SK-N-SH (cell line): ENCODE measurements at regions not wholly inside any gene's neighbourhood (a gene's known extent, or its start where the extent isn't known, plus 50 kb on each side); places are given as distances from the start of the nearest gene placed in this dataset.

Experiments used
- CTCF ChIA-PET: fragments of 300-600, 350-600 bp; formaldehyde crosslinking; extraction: SDS; loops from one replicate; lab custom pipeline; 2021; lab: Yijun Ruan, JAX
- POLR2A ChIA-PET: fragments of 350-600 bp; sonication (Branson Sonifier 250); formaldehyde crosslinking; extraction: SDS; loops from one replicate; lab custom pipeline; 2020; ENCODE audit warnings: antibody characterized with exemption, inconsistent platforms; lab: Yijun Ruan, JAX
- DNase-seq: peaks from one replicate; pipeline ENCODE4 v3.0.0; 2012
- H2AFZ ChIP-seq: fragments of 200-600 bp; sonication (generic); 2 replicates; pipeline ENCODE4 v1.8.1; 2016; ENCODE audit warnings: antibody characterized with exemption, mild to moderate bottlenecking, low read depth
- H3F3A ChIP-seq: fragments of 200-600 bp; sonication (generic); replicated peaks from 2 replicates; pipeline ENCODE3; 2016; ENCODE audit warnings: antibody characterized with exemption, mild to moderate bottlenecking; ENCODE audit not compliant: insufficient read depth
- H3K27ac ChIP-seq, 2 experiments: fragments of 200-500 bp in 1 of 2; fragments of 200-600 bp in 1 of 2; sonication (Bioruptor generic) in 1 of 2; sonication (generic), shearing (Covaris generic) in 1 of 2; 2 replicates each; pipeline versions ENCODE4 v1.5.1 to v1.6.1; 2014 to 2016; ENCODE audit warnings: low read depth in 2 of 2, inconsistent platforms in 1 of 2, low read length in 1 of 2, mild to moderate bottlenecking in 1 of 2, mixed read lengths in 1 of 2
- H3K27me3 ChIP-seq: fragments of 200-600 bp; sonication (generic), shearing (Covaris generic); 2 replicates; pipeline ENCODE4 v1.6.1; 2016; ENCODE audit warnings: mixed run types; ENCODE audit not compliant: insufficient read depth
- H3K36me3 ChIP-seq, 2 experiments: fragments of 200-500 bp in 1 of 2; fragments of 200-600 bp in 1 of 2; sonication (Bioruptor generic) in 1 of 2; sonication (generic) in 1 of 2; replicated peaks in 1 of 2; 2 replicates each; pipeline versions ENCODE3 to v1.5.1; 2014 to 2016; ENCODE audit warnings: low read length in 1 of 2, mild to moderate bottlenecking in 1 of 2; ENCODE audit not compliant: insufficient read depth in 2 of 2, control insufficient read depth in 1 of 2
- H3K4me1 ChIP-seq, 2 experiments: fragments of 200-500 bp in 1 of 2; fragments of 200-600 bp in 1 of 2; sonication (Bioruptor generic) in 1 of 2; sonication (generic), shearing (Covaris generic) in 1 of 2; 2 replicates each; pipeline versions ENCODE4 v1.5.1 to v1.6.1; 2014 to 2016; ENCODE audit warnings: low read depth in 1 of 2, low read length in 1 of 2, mixed run types in 1 of 2; ENCODE audit not compliant: insufficient read depth in 2 of 2, control insufficient read depth in 1 of 2
- H3K4me2 ChIP-seq: fragments of 200-600 bp; sonication (generic), shearing (Covaris generic); 2 replicates; pipeline ENCODE4 v1.6.1; 2017; ENCODE audit warnings: mixed run types
- H3K4me3 ChIP-seq, 2 experiments: fragments of 200-500 bp in 1 of 2; fragments of 200-600 bp in 1 of 2; sonication (Bioruptor generic) in 1 of 2; sonication (generic), shearing (Covaris generic) in 1 of 2; 2 replicates each; pipeline versions ENCODE4 v1.5.1 to v1.8.1; 2014 to 2016; ENCODE audit warnings: low read depth in 2 of 2, inconsistent platforms in 1 of 2, low read length in 1 of 2, mild to moderate bottlenecking in 1 of 2, mixed read lengths in 1 of 2, moderate library complexity in 1 of 2
- H3K79me2 ChIP-seq: fragments of 200-600 bp; sonication (generic); 2 replicates; pipeline ENCODE4 v1.8.1; 2017; ENCODE audit warnings: mild to moderate bottlenecking; ENCODE audit not compliant: insufficient read depth
- H3K9ac ChIP-seq: fragments of 200-600 bp; sonication (generic); 2 replicates; pipeline ENCODE4 v1.6.1; 2017; ENCODE audit warnings: mixed run types
- H3K9me2 ChIP-seq: fragments of 200-600 bp; sonication (generic); 2 replicates; pipeline ENCODE4 v1.6.1; 2017; ENCODE audit warnings: mixed run types
- H3K9me3 ChIP-seq: fragments of 200-600 bp; sonication (generic); 2 replicates; pipeline ENCODE4 v1.6.1; 2017; ENCODE audit warnings: mixed run types, mild to moderate bottlenecking, moderate library complexity
- H4K20me1 ChIP-seq: fragments of 200-600 bp; sonication (generic); 2 replicates; pipeline ENCODE4 v1.6.1; 2017; ENCODE audit warnings: mild to moderate bottlenecking, mixed run types; ENCODE audit not compliant: insufficient read depth
- ELF1 ChIP-seq: IDR thresholded peaks from 2 replicates; pipeline ENCODE4 v1.4.0; 2012
- FOXJ3 ChIP-seq: sonication (generic); formaldehyde crosslinking; IDR thresholded peaks from 2 replicates; pipeline ENCODE4 v1.5.1; 2020; ENCODE audit warnings: mild to moderate bottlenecking, missing genetic modification reagents
- GABPA ChIP-seq: IDR thresholded peaks from 2 replicates; pipeline ENCODE4 v1.4.0; 2012; ENCODE audit warnings: low read depth, mild to moderate bottlenecking
- GATA2 ChIP-seq: sonication (generic); formaldehyde crosslinking; IDR thresholded peaks from 2 replicates; pipeline ENCODE4 v1.5.0; 2020; ENCODE audit warnings: mild to moderate bottlenecking, missing genetic modification reagents
- IRF3 ChIP-seq: fragments of 150-350 bp; IDR thresholded peaks from 2 replicates; pipeline ENCODE4 v1.6.1; 2016; ENCODE audit warnings: mild to moderate bottlenecking, low read depth, low read length
- NFIC ChIP-seq: IDR thresholded peaks from 2 replicates; pipeline ENCODE4 v1.4.0; 2012; ENCODE audit warnings: borderline replicate concordance
- NRF1 ChIP-seq: IDR thresholded peaks from 2 replicates; pipeline ENCODE4 v1.6.1; 2012; ENCODE audit warnings: low read depth, mild to moderate bottlenecking, low read length
- RAD21 ChIP-seq: IDR thresholded peaks from 2 replicates; pipeline ENCODE4 v1.6.1; 2012; ENCODE audit warnings: mild to moderate bottlenecking, low read length
- RFX5 ChIP-seq: IDR thresholded peaks from 2 replicates; pipeline ENCODE4 v1.6.1; 2012; ENCODE audit warnings: mild to moderate bottlenecking, improper control_type of control experiment, low read length
- RXRA ChIP-seq: IDR thresholded peaks from 2 replicates; pipeline ENCODE4 v1.4.0; 2012; ENCODE audit warnings: low read depth, mild to moderate bottlenecking, borderline replicate concordance
- SMC3 ChIP-seq: IDR thresholded peaks from 2 replicates; pipeline ENCODE4 v1.6.1; 2012; ENCODE audit warnings: low read depth, low read length, improper control_type of control experiment
- TAF1 ChIP-seq: IDR thresholded peaks from 2 replicates; pipeline ENCODE4 v1.6.1; 2012; ENCODE audit warnings: low read depth, mild to moderate bottlenecking, low read length, moderate library complexity, borderline replicate concordance
- TCF12 ChIP-seq: IDR thresholded peaks from 2 replicates; pipeline ENCODE4 v1.4.0; 2012
- YY1 ChIP-seq: IDR thresholded peaks from 2 replicates; pipeline ENCODE4 v1.4.0; 2012; ENCODE audit warnings: low read depth, mild to moderate bottlenecking
- ZBTB33 ChIP-seq: IDR thresholded peaks from 2 replicates; pipeline ENCODE4 v1.4.0; 2012; ENCODE audit warnings: low read depth, borderline replicate concordance
- WGBS: methylation state at CpG from one replicate; pipeline ENCODE4 v1.1.6; 2017; ENCODE audit warnings: low lambda C conversion rate; 5-methylcytosine and 5-hydroxymethylcytosine counted together
- TF ChIP-seq, protein P1 (sequence below): IDR thresholded peaks from 2 replicates; pipeline ENCODE4 v1.4.0; 2012; ENCODE audit warnings: low read depth
- TF ChIP-seq, protein P2 (sequence below): fragments of 150-350 bp; IDR thresholded peaks from 2 replicates; pipeline ENCODE4 v1.6.1; 2017; ENCODE audit warnings: antibody characterized with exemption, low read length, low read depth, borderline replicate concordance

- no peaks in the 10 kb centered on the region for H3K79me2 ChIP-seq
- no peak overlapping the region for H3K4me3 ChIP-seq
- DNase-seq, result no peak
- H2AFZ ChIP-seq, result no peak overlapping the region
- no peak for TF ChIP-seq RXRA
- no peak for TF ChIP-seq YY1
- TF ChIP-seq RFX5, result no peak
- no peak for TF ChIP-seq NFIC
- TF ChIP-seq, protein P1, sequence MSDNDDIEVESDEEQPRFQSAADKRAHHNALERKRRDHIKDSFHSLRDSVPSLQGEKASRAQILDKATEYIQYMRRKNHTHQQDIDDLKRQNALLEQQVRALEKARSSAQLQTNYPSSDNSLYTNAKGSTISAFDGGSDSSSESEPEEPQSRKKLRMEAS, result no peak
- TF ChIP-seq FOXJ3 (CRISPR knock-in tag), result no peak
- TF ChIP-seq NRF1, result no peak
- TF ChIP-seq, protein P2, sequence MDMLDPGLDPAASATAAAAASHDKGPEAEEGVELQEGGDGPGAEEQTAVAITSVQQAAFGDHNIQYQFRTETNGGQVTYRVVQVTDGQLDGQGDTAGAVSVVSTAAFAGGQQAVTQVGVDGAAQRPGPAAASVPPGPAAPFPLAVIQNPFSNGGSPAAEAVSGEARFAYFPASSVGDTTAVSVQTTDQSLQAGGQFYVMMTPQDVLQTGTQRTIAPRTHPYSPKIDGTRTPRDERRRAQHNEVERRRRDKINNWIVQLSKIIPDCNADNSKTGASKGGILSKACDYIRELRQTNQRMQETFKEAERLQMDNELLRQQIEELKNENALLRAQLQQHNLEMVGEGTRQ, result no peak
- no peak for TF ChIP-seq IRF3
- TF ChIP-seq GATA2 (CRISPR knock-in tag), result no peak
- no peak for TF ChIP-seq TCF12
- no peak for TF ChIP-seq SMC3
- no peak for TF ChIP-seq RAD21
- TF ChIP-seq ELF1, result no peak
- no peak for TF ChIP-seq ZBTB33
- TF ChIP-seq TAF1, result no peak
- TF ChIP-seq GABPA, result no peak
- no peaks in the 10 kb centered on the region for H4K20me1 ChIP-seq
- H3K36me3 ChIP-seq, result no peaks in the 10 kb centered on the region
- WGBS, result 21% methylated on average over 3 of the region's 3 CpGs
- no peaks in the 10 kb centered on the region for H3K9me2 ChIP-seq
- POLR2A ChIA-PET, result no interaction called here
- H3K27me3 ChIP-seq, result no peaks in the 10 kb centered on the region
- H3F3A ChIP-seq, result no peaks in the 10 kb centered on the region
- no peaks in the 10 kb centered on the region for H3K9me3 ChIP-seq
- H3K27ac ChIP-seq, result no peak overlapping the region
- H3K4me1 ChIP-seq, result peaks cover 0 to 3% of the 10 kb centered on the region in 2 experiments; a peak in 1 of 4 replicates
- no peak overlapping the region for H3K4me2 ChIP-seq
- H3K9ac ChIP-seq, result no peak overlapping the region
- CTCF ChIA-PET, result no interaction called here
Measured at GRCh38 chr1:177883581-177883980, 86.3 kb downstream of the SEC16B start.
